NCI-H446 (cell line): ENCODE measurements at regions not wholly inside any gene's neighbourhood (a gene's known extent, or its start where the extent isn't known, plus 50 kb on each side); places are given as distances from the start of the nearest gene placed in this dataset.

ENCODE experiments used
- DNase-seq, 2 experiments: peaks; one replicate each; lab custom pipeline; 2025; lab: John Stamatoyannopoulos, UW

GRCh38 chr16:86297866-86298757 lies 212.2 kb upstream of the FOXF1 start:
- no peak for DNase-seq

GRCh38 chr16:86298758-86299134 lies 211.6 kb upstream of the FOXF1 start:
- no peak for DNase-seq

GRCh38 chr16:86299882-86300610 lies 210.3 kb upstream of the FOXF1 start:
- DNase-seq: no peak

GRCh38 chr16:86300746-86301481 lies 209.4 kb upstream of the FOXF1 start:
- DNase-seq: no peak

GRCh38 chr16:86302421-86303109 lies 207.8 kb upstream of the FOXF1 start:
- no peak for DNase-seq

- no peak for DNase-seq
Measured at GRCh38 chr16:86303787-86304678, 206.3 kb upstream of the FOXF1 start.

GRCh38 chr16:86304868-86305267 lies 205.5 kb upstream of the FOXF1 start:
- DNase-seq: no peak

GRCh38 chr16:86305440-86305839 lies 204.9 kb upstream of the FOXF1 start:
- DNase-seq: no peak

- no peak for DNase-seq
Measured at GRCh38 chr16:86306011-86306644, 204.2 kb upstream of the FOXF1 start.

GRCh38 chr16:86306811-86307513 lies 203.4 kb upstream of the FOXF1 start:
- DNase-seq: no peak

- no peak for DNase-seq
Measured at GRCh38 chr16:86307514-86307903, 202.8 kb upstream of the FOXF1 start.

- no peak for DNase-seq
Measured at GRCh38 chr16:86308514-86308913, 201.8 kb upstream of the FOXF1 start.

- DNase-seq: no peak
Measured at GRCh38 chr16:86313631-86314030, 196.7 kb upstream of the FOXF1 start.

GRCh38 chr16:86314402-86315025 lies 195.8 kb upstream of the FOXF1 start:
- no peak for DNase-seq

- DNase-seq: no peak
Measured at GRCh38 chr16:86316967-86317812, 193.1 kb upstream of the FOXF1 start.

GRCh38 chr16:86317813-86318650 lies 192.3 kb upstream of the FOXF1 start:
- no peak for DNase-seq

GRCh38 chr16:86319585-86320236 lies 190.6 kb upstream of the FOXF1 start:
- no peak for DNase-seq
